Mesothelial cell of epicardium (in vitro differentiated cells): ENCODE measurements at regions not wholly inside any gene's neighbourhood (a gene's known extent, or its start where the extent isn't known, plus 50 kb on each side); places are given as distances from the start of the nearest gene placed in this dataset.

Source experiments
- DNase-seq, 2 experiments: peaks; one replicate each; pipeline ENCODE4 v3.0.0; 2021; ENCODE audit warnings: low spot score in 2 of 2; ENCODE audit not compliant: unreplicated experiment in 2 of 2
- H3K27ac Mint-ChIP-seq: 2 replicates; pipeline ENCODE4 v1.8.0; 2021; ENCODE audit warnings: mixed read lengths
- H3K27me3 Mint-ChIP-seq: 2 replicates; pipeline ENCODE4 v1.8.0; 2021; ENCODE audit warnings: low read depth, mixed read lengths
- H3K36me3 Mint-ChIP-seq: 2 replicates; pipeline ENCODE4 v1.8.0; 2021; ENCODE audit warnings: mixed read lengths
- H3K4me1 Mint-ChIP-seq: 2 replicates; pipeline ENCODE4 v1.8.0; 2021; ENCODE audit warnings: mixed read lengths
- H3K4me3 Mint-ChIP-seq: 2 replicates; pipeline ENCODE4 v1.8.0; 2021; ENCODE audit warnings: mild to moderate bottlenecking, moderate library complexity, mixed read lengths
- H3K9me3 Mint-ChIP-seq: 2 replicates; pipeline ENCODE4 v1.8.0; 2021; ENCODE audit warnings: mixed read lengths
- CTCF ChIP-seq: fragments of 200-600 bp; sonication (generic); IDR thresholded peaks from one replicate; pipeline ENCODE4 v1.5.0; 2021; ENCODE audit warnings: antibody characterized with exemption; ENCODE audit not compliant: unreplicated experiment

GRCh38 chr6:112988748-112989147 is 641.6 kb downstream of the RFPL4B start:
- Mint-ChIP-seq H3K36me3 (no peaks in the 10 kb centered on the region), H3K4me1 (peaks cover 25% of the 10 kb centered on the region), H3K4me3 (no peak overlapping the region), H3K9me3 (peaks cover 10% of the 10 kb centered on the region), H3K27ac (no peak overlapping the region), H3K27me3 (no peaks in the 10 kb centered on the region)
- no peak for TF ChIP-seq CTCF
- DNase-seq: no peak

- no peak for TF ChIP-seq CTCF
- no peak for DNase-seq
- Mint-ChIP-seq H3K36me3 (no peaks in the 10 kb centered on the region), H3K4me1 (peaks cover 8% of the 10 kb centered on the region), H3K4me3 (no peak overlapping the region), H3K27me3 (no peaks in the 10 kb centered on the region), H3K9me3 (peaks cover 10% of the 10 kb centered on the region), H3K27ac (no peak overlapping the region)
These were observed 643.8 kb downstream of the RFPL4B start for GRCh38 chr6:112990971-112991370.

GRCh38 chr6:112991912-112992311 is 644.8 kb downstream of the RFPL4B start:
- no peaks in the 10 kb centered on the region for H3K27me3 Mint-ChIP-seq
- H3K36me3 Mint-ChIP-seq: no peaks in the 10 kb centered on the region
- TF ChIP-seq CTCF: no peak
- H3K4me1 Mint-ChIP-seq: peaks cover 6% of the 10 kb centered on the region
- DNase-seq: no peak
- H3K9me3 Mint-ChIP-seq: peaks cover 10% of the 10 kb centered on the region
- no peak overlapping the region for H3K27ac Mint-ChIP-seq
- H3K4me3 Mint-ChIP-seq: no peak overlapping the region

- H3K27me3 Mint-ChIP-seq: no peaks in the 10 kb centered on the region
- H3K4me1 Mint-ChIP-seq: peaks cover 10% of the 10 kb centered on the region
- DNase-seq: no peak
- H3K27ac Mint-ChIP-seq: no peak overlapping the region
- H3K4me3 Mint-ChIP-seq: no peak overlapping the region
- TF ChIP-seq CTCF: no peak
- no peaks in the 10 kb centered on the region for H3K9me3 Mint-ChIP-seq
- no peaks in the 10 kb centered on the region for H3K36me3 Mint-ChIP-seq
These were observed 650.4 kb downstream of the RFPL4B start for GRCh38 chr6:112997421-112998085.

- H3K9me3 Mint-ChIP-seq: no peaks in the 10 kb centered on the region
- DNase-seq: no peak
- no peaks in the 10 kb centered on the region for H3K36me3 Mint-ChIP-seq
- TF ChIP-seq CTCF: no peak
- H3K27me3 Mint-ChIP-seq: no peaks in the 10 kb centered on the region
- no peak overlapping the region for H3K4me3 Mint-ChIP-seq
- H3K4me1 Mint-ChIP-seq: peaks cover 23% of the 10 kb centered on the region
- H3K27ac Mint-ChIP-seq: no peak overlapping the region
These were observed 656.9 kb downstream of the RFPL4B start for GRCh38 chr6:113004054-113004453.
